ENCODE measurements at regions not wholly inside any gene's neighbourhood (a gene's known extent, or its start where the extent isn't known, plus 50 kb on each side); places are given as distances from the start of the nearest gene placed in this dataset.
"Not testable (repeated sequence)": the region's sequence is repeated elsewhere in the genome, so short reads cannot be mapped to it uniquely, and the experiment has no call there.

DNA sequence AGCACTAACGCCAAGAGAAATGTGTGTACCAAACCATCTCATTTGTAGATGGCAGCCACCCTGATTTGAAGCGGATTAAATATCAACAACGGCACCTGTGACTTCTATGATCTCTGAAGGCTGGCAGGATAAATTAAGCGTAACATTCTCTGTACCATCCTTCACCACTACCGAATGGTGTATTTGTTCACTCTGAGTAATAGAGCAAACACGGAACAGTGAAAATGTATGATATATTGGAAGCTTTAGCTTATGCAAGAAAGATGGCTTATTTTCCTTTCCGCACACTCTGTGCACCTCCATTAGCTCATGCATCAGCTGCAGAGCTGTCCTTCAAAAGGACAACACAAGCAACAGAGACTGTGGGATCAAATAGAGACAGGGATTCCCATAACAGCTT lies 431.1 kb downstream of the PRELID2 start:
- Mint-ChIP-seq H3K27ac (no peak overlapping the region), H3K4me1 (no peaks in the 10 kb centered on the region), H3K36me3 (peaks cover 6% of the 10 kb centered on the region), H3K27me3 (ENCODE audit: low read depth) (no peaks in the 10 kb centered on the region), H3K9me3 (peaks cover 22% of the 10 kb centered on the region), H3K4me3 (no peak overlapping the region)
- DNase-seq (ENCODE audit: low spot score in 2 of 2, unreplicated experiment in 2 of 2), result no peak
- TF ChIP-seq, protein P1, sequence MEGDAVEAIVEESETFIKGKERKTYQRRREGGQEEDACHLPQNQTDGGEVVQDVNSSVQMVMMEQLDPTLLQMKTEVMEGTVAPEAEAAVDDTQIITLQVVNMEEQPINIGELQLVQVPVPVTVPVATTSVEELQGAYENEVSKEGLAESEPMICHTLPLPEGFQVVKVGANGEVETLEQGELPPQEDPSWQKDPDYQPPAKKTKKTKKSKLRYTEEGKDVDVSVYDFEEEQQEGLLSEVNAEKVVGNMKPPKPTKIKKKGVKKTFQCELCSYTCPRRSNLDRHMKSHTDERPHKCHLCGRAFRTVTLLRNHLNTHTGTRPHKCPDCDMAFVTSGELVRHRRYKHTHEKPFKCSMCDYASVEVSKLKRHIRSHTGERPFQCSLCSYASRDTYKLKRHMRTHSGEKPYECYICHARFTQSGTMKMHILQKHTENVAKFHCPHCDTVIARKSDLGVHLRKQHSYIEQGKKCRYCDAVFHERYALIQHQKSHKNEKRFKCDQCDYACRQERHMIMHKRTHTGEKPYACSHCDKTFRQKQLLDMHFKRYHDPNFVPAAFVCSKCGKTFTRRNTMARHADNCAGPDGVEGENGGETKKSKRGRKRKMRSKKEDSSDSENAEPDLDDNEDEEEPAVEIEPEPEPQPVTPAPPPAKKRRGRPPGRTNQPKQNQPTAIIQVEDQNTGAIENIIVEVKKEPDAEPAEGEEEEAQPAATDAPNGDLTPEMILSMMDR (IDR thresholded peaks at IDR 0.05; ENCODE audit: unreplicated experiment), result no peak

DNA sequence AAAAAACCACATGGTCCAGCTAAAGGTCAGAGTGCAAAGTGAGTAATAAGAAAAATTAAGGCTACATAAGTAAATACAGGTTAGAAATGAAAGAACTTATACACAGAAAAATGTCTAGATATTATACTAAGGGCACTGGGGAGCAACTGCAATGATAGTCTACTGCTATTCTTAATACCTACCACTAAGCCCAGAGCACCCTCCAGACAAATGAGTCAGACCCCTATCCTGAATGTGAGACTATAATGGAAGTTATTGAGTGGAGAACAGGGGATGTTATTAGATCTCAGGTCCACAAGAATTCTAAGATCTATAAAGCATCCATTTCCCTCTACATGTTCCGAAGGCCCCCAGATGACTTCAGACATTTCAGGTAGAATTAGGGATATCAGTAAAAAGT lies 438.3 kb downstream of the PRELID2 start:
- no peaks in the 10 kb centered on the region for H3K9me3 Mint-ChIP-seq
- no peaks in the 10 kb centered on the region for H3K4me1 Mint-ChIP-seq
- no peaks in the 10 kb centered on the region for H3K36me3 Mint-ChIP-seq
- no peak overlapping the region for H3K27ac Mint-ChIP-seq
- H3K4me3 Mint-ChIP-seq, result no peak overlapping the region
- no peaks in the 10 kb centered on the region for H3K27me3 Mint-ChIP-seq (ENCODE audit: low read depth)
- DNase-seq (ENCODE audit: low spot score in 2 of 2, unreplicated experiment in 2 of 2), result no peak
- TF ChIP-seq, protein P1 (IDR thresholded peaks at IDR 0.05; ENCODE audit: unreplicated experiment), result no peak

DNA sequence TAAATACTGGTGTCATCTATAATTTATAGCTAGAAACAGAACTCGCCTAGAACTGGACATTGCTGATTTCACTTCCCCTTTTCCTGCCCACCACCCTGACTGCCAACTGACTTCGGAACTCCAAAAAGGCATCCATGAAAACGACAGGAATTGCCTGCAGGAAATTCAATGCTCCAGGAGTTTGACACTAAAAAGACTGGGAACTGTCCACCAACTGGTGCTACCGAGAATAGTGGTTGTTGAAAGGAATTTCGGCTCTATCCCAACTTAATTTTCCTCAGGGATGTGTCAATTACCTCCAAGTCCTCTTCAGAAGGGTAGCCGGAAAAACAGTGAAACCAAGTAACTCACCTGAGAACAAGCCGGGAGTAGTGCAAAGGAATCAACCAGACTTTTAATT lies 440.0 kb downstream of the PRELID2 start:
- not testable (repeated sequence) for H3K27me3 Mint-ChIP-seq (ENCODE audit: low read depth); H3K9me3 Mint-ChIP-seq; DNase-seq (ENCODE audit: low spot score in 2 of 2, unreplicated experiment in 2 of 2); H3K36me3 Mint-ChIP-seq; H3K4me3 Mint-ChIP-seq; H3K27ac Mint-ChIP-seq; H3K4me1 Mint-ChIP-seq

DNA sequence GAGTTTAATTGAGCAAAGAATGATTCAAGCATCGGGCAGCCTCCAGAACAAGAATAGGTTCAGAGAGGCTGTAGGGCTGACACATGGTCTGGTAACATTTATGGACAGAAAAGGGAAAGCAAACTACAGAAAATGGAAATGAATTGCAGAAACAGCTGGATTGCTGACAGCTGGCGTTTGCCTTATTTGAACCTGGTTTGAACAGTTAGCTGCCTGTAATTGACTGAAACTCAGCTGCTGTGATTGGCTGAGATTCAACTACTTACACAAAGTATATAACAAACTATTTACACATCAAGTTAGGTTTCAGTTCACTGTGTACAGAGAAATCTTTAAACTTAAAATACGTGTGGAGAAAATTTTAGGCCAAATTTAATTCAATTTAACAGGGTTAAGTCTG lies 441.7 kb downstream of the PRELID2 start:
- TF ChIP-seq, protein P1 (IDR thresholded peaks at IDR 0.05; ENCODE audit: unreplicated experiment), result no peak
- Mint-ChIP-seq H3K9me3 (no peaks in the 10 kb centered on the region), H3K27me3 (ENCODE audit: low read depth) (no peaks in the 10 kb centered on the region), H3K4me3 (no peak overlapping the region), H3K27ac (no peak overlapping the region), H3K36me3 (no peaks in the 10 kb centered on the region), H3K4me1 (no peaks in the 10 kb centered on the region)
- no peak for DNase-seq (ENCODE audit: low spot score in 2 of 2, unreplicated experiment in 2 of 2)

DNA sequence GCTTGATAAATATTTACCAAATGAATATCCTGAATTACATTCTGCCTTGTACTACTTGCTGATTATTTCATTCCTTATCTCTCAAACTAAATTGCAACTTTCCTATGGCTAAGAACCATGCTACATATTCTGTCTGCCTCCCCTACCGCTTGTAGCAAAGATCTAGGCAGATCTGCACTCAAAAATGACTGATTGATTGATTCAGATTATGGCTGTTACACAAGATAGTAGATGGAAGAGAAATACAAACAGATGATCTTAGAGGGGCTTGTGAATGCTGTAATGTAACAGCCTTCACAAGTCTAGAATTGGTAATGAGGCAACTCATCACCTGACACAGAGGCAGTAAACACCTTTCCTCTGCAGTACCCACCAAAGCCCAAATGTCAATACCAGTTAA lies 446.1 kb downstream of the PRELID2 start:
- Mint-ChIP-seq H3K27me3 (ENCODE audit: low read depth) (no peaks in the 10 kb centered on the region), H3K4me3 (no peak overlapping the region), H3K9me3 (peaks cover under 1% of the 10 kb centered on the region), H3K36me3 (no peaks in the 10 kb centered on the region), H3K27ac (no peak overlapping the region), H3K4me1 (no peaks in the 10 kb centered on the region)
- TF ChIP-seq, protein P1 (IDR thresholded peaks at IDR 0.05; ENCODE audit: unreplicated experiment), result no peak
- DNase-seq (ENCODE audit: low spot score in 2 of 2, unreplicated experiment in 2 of 2), result no peak

DNA sequence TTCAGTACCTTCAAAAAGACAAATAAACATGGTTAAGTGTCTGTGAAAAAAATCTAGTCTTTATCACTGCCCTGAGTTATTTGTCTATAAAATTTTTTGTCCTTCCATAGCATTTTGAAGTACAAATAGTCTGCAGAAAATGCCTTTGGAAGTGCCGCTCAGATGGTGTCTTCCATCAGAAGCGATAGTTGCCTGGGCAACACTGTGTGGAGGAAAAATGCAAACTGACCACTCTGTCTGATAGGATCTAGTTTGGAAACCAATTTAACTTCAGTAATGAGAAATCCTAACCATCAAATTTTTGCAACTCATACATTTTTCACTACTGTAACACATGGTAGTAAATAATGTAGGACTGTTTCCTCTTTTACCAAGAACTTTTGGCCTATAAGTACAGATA lies 449.9 kb downstream of the PRELID2 start:
- DNase-seq (ENCODE audit: low spot score in 2 of 2, unreplicated experiment in 2 of 2), result no peak
- TF ChIP-seq, protein P1 (IDR thresholded peaks at IDR 0.05; ENCODE audit: unreplicated experiment), result no peak
- peaks cover 23% of the 10 kb centered on the region for H3K9me3 Mint-ChIP-seq
- H3K27me3 Mint-ChIP-seq (ENCODE audit: low read depth), result no peaks in the 10 kb centered on the region
- no peak overlapping the region for H3K27ac Mint-ChIP-seq
- H3K36me3 Mint-ChIP-seq, result peaks cover 4% of the 10 kb centered on the region
- no peak overlapping the region for H3K4me3 Mint-ChIP-seq
- H3K4me1 Mint-ChIP-seq, result no peaks in the 10 kb centered on the region

Data from mesothelial cell of epicardium (in vitro differentiated cells).